ENCODE measurements at regions not wholly inside any gene's neighbourhood (a gene's known extent, or its start where the extent isn't known, plus 50 kb on each side); places are given as distances from the start of the nearest gene placed in this dataset.

DNA sequence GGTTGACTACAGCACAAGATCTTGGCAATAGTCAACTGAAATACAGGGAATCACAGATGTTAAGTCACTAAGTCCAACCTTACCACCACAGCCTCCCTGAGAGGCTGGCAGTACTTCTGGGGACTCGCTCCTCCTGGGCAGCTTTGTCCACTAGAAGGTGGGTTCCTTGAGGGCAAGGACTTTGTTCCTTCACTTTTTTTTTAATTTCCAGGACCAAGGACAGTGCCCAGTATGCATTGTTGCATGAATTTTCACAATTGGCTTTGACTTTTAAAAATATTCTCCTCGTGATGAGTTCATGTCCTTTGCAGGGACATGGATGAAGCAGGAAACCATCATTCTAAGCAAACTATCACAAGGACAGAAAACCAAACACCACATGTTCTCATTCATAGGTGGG, 96.7 kb upstream of the IGSF21 start:
- Histone ChIP-seq H2BK5ac (ENCODE audit: low read length) (no peak overlapping the region), H3K27ac (replicated peaks; ENCODE audit: low read length) (no peak overlapping the region), H3K36me3 (replicated peaks in 1 of 2; ENCODE audit: control insufficient read depth in 2 of 2, insufficient read depth in 2 of 2, low read length in 2 of 2) (no peaks in the 10 kb centered on the region), H3K9ac (ENCODE audit: low read depth, low read length, poor library complexity) (no peak overlapping the region), H3K18ac (ENCODE audit: low read length) (no peak overlapping the region), H3K4me1 (ENCODE audit: control insufficient read depth in 2 of 2, insufficient read depth in 1 of 2, low read depth in 1 of 2, low read length in 2 of 2) (peaks cover 0 to 15% of the 10 kb centered on the region in 2 donors), H3K23ac (ENCODE audit: low read depth, low read length, poor library complexity) (no peak overlapping the region), H3K9me3 (replicated peaks in 1 of 2; ENCODE audit: control insufficient read depth in 2 of 2, insufficient read depth in 1 of 2, low read depth in 1 of 2, low read length in 2 of 2) (no peaks in the 10 kb centered on the region), H2BK12ac (ENCODE audit: low read length) (no peak overlapping the region), H3K79me1 (ENCODE audit: low read depth, low read length) (no peaks in the 10 kb centered on the region), H3K4ac (ENCODE audit: low read length) (no peak overlapping the region), H2BK120ac (ENCODE audit: low read depth, low read length) (no peak overlapping the region), H3K27me3 (ENCODE audit: control insufficient read depth in 3 of 3, insufficient read depth in 3 of 3, low read depth in 1 of 3, low read length in 3 of 3) (peaks cover 0 to 4% (median 0%) of the 10 kb centered on the region in 3 experiments), H4K8ac (ENCODE audit: low read depth, low read length) (no peak overlapping the region), H3K4me3 (ENCODE audit: low read length in 2 of 2) (no peak overlapping the region), H2BK15ac (ENCODE audit: low read length) (no peak overlapping the region), H4K91ac (ENCODE audit: low read depth, low read length, poor library complexity) (no peak overlapping the region), H2AK5ac (ENCODE audit: low read depth, low read length) (no peak overlapping the region), H3K4me2 (ENCODE audit: insufficient read depth, low read length, poor library complexity, severe bottlenecking) (no peak overlapping the region), H2AFZ (ENCODE audit: low read length) (no peak overlapping the region), H3K14ac (ENCODE audit: low read length) (no peak overlapping the region)
- no CpG with 5 or more reads among the region's 2 CpGs for WGBS, 2 donors (ENCODE audit: extremely low coverage in 2 of 2, insufficient read length in 2 of 2, insufficient replicate concordance in 1 of 2)
- no peak for DNase-seq (ENCODE audit: low spot score)

- H4K8ac ChIP-seq (ENCODE audit: low read depth, low read length): no peak overlapping the region
- no CpG with 5 or more reads among the region's 1 CpG for WGBS, 2 donors (ENCODE audit: extremely low coverage in 2 of 2, insufficient read length in 2 of 2, insufficient replicate concordance in 1 of 2)
- H3K9ac ChIP-seq (ENCODE audit: low read depth, low read length, poor library complexity): no peak overlapping the region
These were observed 95.9 kb upstream of the IGSF21 start for GRCh38 chr1:18011703-18012102.

GRCh38 chr1:18012686-18013085, 94.9 kb upstream of the IGSF21 start:
- no peak overlapping the region for H3K4me2 ChIP-seq (ENCODE audit: insufficient read depth, low read length, poor library complexity, severe bottlenecking)
- no peak overlapping the region for H3K18ac ChIP-seq (ENCODE audit: low read length)
- H4K8ac ChIP-seq (ENCODE audit: low read depth, low read length): no peak overlapping the region
- no peak overlapping the region for H2BK120ac ChIP-seq (ENCODE audit: low read depth, low read length)
- no peak overlapping the region for H2AFZ ChIP-seq (ENCODE audit: low read length)
- H4K91ac ChIP-seq (ENCODE audit: low read depth, low read length, poor library complexity): no peak overlapping the region
- H3K79me1 ChIP-seq (ENCODE audit: low read depth, low read length): no peaks in the 10 kb centered on the region
- peaks cover 0 to 4% (median 0%) of the 10 kb centered on the region in 3 experiments for H3K27me3 ChIP-seq (ENCODE audit: control insufficient read depth in 3 of 3, insufficient read depth in 3 of 3, low read depth in 1 of 3, low read length in 3 of 3)
- no peak overlapping the region for H2BK12ac ChIP-seq (ENCODE audit: low read length)
- H3K36me3 ChIP-seq (replicated peaks in 1 of 2; ENCODE audit: control insufficient read depth in 2 of 2, insufficient read depth in 2 of 2, low read length in 2 of 2): no peaks in the 10 kb centered on the region
- no CpG with 5 or more reads among the region's 8 CpGs for WGBS, 2 donors (ENCODE audit: extremely low coverage in 2 of 2, insufficient read length in 2 of 2, insufficient replicate concordance in 1 of 2)
- H3K27ac ChIP-seq (replicated peaks; ENCODE audit: low read length): no peak overlapping the region
- H3K9ac ChIP-seq (ENCODE audit: low read depth, low read length, poor library complexity): no peak overlapping the region
- no peak overlapping the region for H3K4me3 ChIP-seq (ENCODE audit: low read length in 2 of 2)
- no peak overlapping the region for H2AK5ac ChIP-seq (ENCODE audit: low read depth, low read length)
- H3K23ac ChIP-seq (ENCODE audit: low read depth, low read length, poor library complexity): no peak overlapping the region
- no peak overlapping the region for H3K4ac ChIP-seq (ENCODE audit: low read length)
- H2BK5ac ChIP-seq (ENCODE audit: low read length): no peak overlapping the region
- H3K9me3 ChIP-seq (replicated peaks in 1 of 2; ENCODE audit: control insufficient read depth in 2 of 2, insufficient read depth in 1 of 2, low read depth in 1 of 2, low read length in 2 of 2): no peaks in the 10 kb centered on the region
- peaks cover 0 to 15% of the 10 kb centered on the region in 2 donors for H3K4me1 ChIP-seq (ENCODE audit: control insufficient read depth in 2 of 2, insufficient read depth in 1 of 2, low read depth in 1 of 2, low read length in 2 of 2)
- H2BK15ac ChIP-seq (ENCODE audit: low read length): no peak overlapping the region
- no peak overlapping the region for H3K14ac ChIP-seq (ENCODE audit: low read length)
- no peak for DNase-seq (ENCODE audit: low spot score)

More at GRCh38 chr1:18011703-18012102, 95.9 kb upstream of the IGSF21 start:
- no peaks in the 10 kb centered on the region for H3K9me3 ChIP-seq (replicated peaks in 1 of 2; ENCODE audit: control insufficient read depth in 2 of 2, insufficient read depth in 1 of 2, low read depth in 1 of 2, low read length in 2 of 2)
- H3K36me3 ChIP-seq (replicated peaks in 1 of 2; ENCODE audit: control insufficient read depth in 2 of 2, insufficient read depth in 2 of 2, low read length in 2 of 2): no peaks in the 10 kb centered on the region
- H2BK120ac ChIP-seq (ENCODE audit: low read depth, low read length): no peak overlapping the region
- no peaks in the 10 kb centered on the region for H3K79me1 ChIP-seq (ENCODE audit: low read depth, low read length)
- no peak overlapping the region for H4K91ac ChIP-seq (ENCODE audit: low read depth, low read length, poor library complexity)
- H2AFZ ChIP-seq (ENCODE audit: low read length): no peak overlapping the region
- no peak overlapping the region for H3K23ac ChIP-seq (ENCODE audit: low read depth, low read length, poor library complexity)
- H3K27ac ChIP-seq (replicated peaks; ENCODE audit: low read length): no peak overlapping the region
- H2BK12ac ChIP-seq (ENCODE audit: low read length): no peak overlapping the region
- H2AK5ac ChIP-seq (ENCODE audit: low read depth, low read length): no peak overlapping the region
- H3K27me3 ChIP-seq (ENCODE audit: control insufficient read depth in 3 of 3, insufficient read depth in 3 of 3, low read depth in 1 of 3, low read length in 3 of 3): peaks cover 0 to 4% (median 0%) of the 10 kb centered on the region in 3 experiments
- H3K4me1 ChIP-seq (ENCODE audit: control insufficient read depth in 2 of 2, insufficient read depth in 1 of 2, low read depth in 1 of 2, low read length in 2 of 2): peaks cover 0 to 15% of the 10 kb centered on the region in 2 donors
- H2BK15ac ChIP-seq (ENCODE audit: low read length): no peak overlapping the region
- no peak overlapping the region for H3K14ac ChIP-seq (ENCODE audit: low read length)
- H3K18ac ChIP-seq (ENCODE audit: low read length): no peak overlapping the region
- no peak overlapping the region for H3K4me3 ChIP-seq (ENCODE audit: low read length in 2 of 2)
- no peak overlapping the region for H2BK5ac ChIP-seq (ENCODE audit: low read length)
- no peak overlapping the region for H3K4ac ChIP-seq (ENCODE audit: low read length)
- DNase-seq (ENCODE audit: low spot score): no peak
- H3K4me2 ChIP-seq (ENCODE audit: insufficient read depth, low read length, poor library complexity, severe bottlenecking): no peak overlapping the region

DNA sequence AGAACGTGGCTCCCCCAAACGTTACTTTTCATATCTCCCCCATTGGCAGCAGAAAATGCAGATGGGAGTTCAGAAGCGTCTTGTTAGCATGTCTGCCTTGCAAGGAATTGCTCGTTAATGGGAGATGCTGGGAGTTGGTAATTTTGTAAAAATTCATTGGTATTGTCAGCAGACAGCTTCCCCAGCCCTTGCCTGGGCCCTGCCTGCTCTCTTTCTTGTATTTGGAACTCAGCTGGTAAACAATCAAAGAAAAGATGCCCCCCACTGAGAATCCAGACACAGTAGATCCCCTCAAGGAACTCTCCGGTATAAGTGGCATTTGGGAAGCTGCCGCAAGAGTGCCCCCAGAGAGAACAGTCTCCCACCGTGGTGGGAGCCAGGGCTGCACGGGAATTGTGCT, 94.4 kb upstream of the IGSF21 start:
- peak; percentile 35 for DNase-seq (ENCODE audit: low spot score)
- Histone ChIP-seq H4K91ac (ENCODE audit: low read depth, low read length, poor library complexity) (no peak overlapping the region), H3K4me3 (ENCODE audit: low read length in 2 of 2) (no peak overlapping the region), H3K4me2 (ENCODE audit: insufficient read depth, low read length, poor library complexity, severe bottlenecking) (no peak overlapping the region), H3K23ac (ENCODE audit: low read depth, low read length, poor library complexity) (no peak overlapping the region), H2AFZ (ENCODE audit: low read length) (no peak overlapping the region), H3K36me3 (replicated peaks in 1 of 2; ENCODE audit: control insufficient read depth in 2 of 2, insufficient read depth in 2 of 2, low read length in 2 of 2) (no peaks in the 10 kb centered on the region), H3K4ac (ENCODE audit: low read length) (no peak overlapping the region), H2AK5ac (ENCODE audit: low read depth, low read length) (no peak overlapping the region), H3K79me1 (ENCODE audit: low read depth, low read length) (no peaks in the 10 kb centered on the region), H3K4me1 (ENCODE audit: control insufficient read depth in 2 of 2, insufficient read depth in 1 of 2, low read depth in 1 of 2, low read length in 2 of 2) (peaks cover 0 to 15% of the 10 kb centered on the region in 2 donors), H2BK12ac (ENCODE audit: low read length) (no peak overlapping the region), H3K27me3 (ENCODE audit: control insufficient read depth in 3 of 3, insufficient read depth in 3 of 3, low read depth in 1 of 3, low read length in 3 of 3) (peaks cover 0 to 4% (median 0%) of the 10 kb centered on the region in 3 experiments), H2BK5ac (ENCODE audit: low read length) (no peak overlapping the region), H2BK120ac (ENCODE audit: low read depth, low read length) (no peak overlapping the region), H3K18ac (ENCODE audit: low read length) (no peak overlapping the region), H3K9ac (ENCODE audit: low read depth, low read length, poor library complexity) (no peak overlapping the region), H3K27ac (replicated peaks; ENCODE audit: low read length) (peak overlapping the region; percentile 54), H3K9me3 (replicated peaks in 1 of 2; ENCODE audit: control insufficient read depth in 2 of 2, insufficient read depth in 1 of 2, low read depth in 1 of 2, low read length in 2 of 2) (no peaks in the 10 kb centered on the region), H3K14ac (ENCODE audit: low read length) (no peak overlapping the region), H2BK15ac (ENCODE audit: low read length) (no peak overlapping the region), H4K8ac (ENCODE audit: low read depth, low read length) (no peak overlapping the region)
- no CpG with 5 or more reads among the region's 8 CpGs for WGBS, 2 donors (ENCODE audit: extremely low coverage in 2 of 2, insufficient read length in 2 of 2, insufficient replicate concordance in 1 of 2)
